WTC11 (cell line): ENCODE measurements at regions not wholly inside any gene's neighbourhood (a gene's known extent, or its start where the extent isn't known, plus 50 kb on each side); places are given as distances from the start of the nearest gene placed in this dataset.

Experiments
- TF ChIP-seq, protein P1 (sequence below): fragments of 200-600 bp; IDR thresholded peaks from 2 replicates; pipeline ENCODE4 v1.8.0; 2022; ENCODE audit warnings: antibody characterized with exemption
- TF ChIP-seq, protein P2 (sequence below): sonication (generic); formaldehyde crosslinking; IDR thresholded peaks from 2 replicates; pipeline ENCODE4 v1.8.0; 2022; ENCODE audit warnings: mild to moderate bottlenecking, missing genetic modification reagents
- TF ChIP-seq, protein P3 (sequence below): sonication (generic); formaldehyde crosslinking; IDR thresholded peaks from 2 replicates; pipeline ENCODE4 v1.8.0; 2022; ENCODE audit warnings: mild to moderate bottlenecking, missing genetic modification reagents

DNA sequence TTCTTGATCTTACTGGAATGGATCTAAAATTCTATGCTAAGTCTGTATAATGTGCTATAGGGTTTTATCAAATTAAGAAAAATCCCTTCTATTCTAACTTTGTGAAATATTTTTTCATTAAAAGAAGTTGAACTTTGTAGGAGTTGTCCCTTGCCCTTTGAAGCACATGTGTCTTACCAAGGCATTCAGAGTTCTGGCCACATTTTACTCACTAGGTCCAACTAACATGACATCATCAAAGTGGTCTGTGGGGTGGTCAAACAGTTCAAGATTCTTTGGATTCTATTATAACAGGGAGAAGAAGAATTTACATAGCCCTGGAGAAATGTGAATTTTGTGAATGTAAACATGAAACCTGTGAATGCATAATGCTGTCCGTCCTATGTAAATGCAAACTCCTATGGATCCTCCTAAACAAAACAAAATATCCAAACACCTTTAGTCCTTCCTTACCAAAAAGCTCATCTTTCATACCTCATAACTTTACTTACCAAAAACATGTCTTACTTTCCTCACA, 88.7 kb downstream of the EBNA1BP2 start:
- TF ChIP-seq, protein P1, sequence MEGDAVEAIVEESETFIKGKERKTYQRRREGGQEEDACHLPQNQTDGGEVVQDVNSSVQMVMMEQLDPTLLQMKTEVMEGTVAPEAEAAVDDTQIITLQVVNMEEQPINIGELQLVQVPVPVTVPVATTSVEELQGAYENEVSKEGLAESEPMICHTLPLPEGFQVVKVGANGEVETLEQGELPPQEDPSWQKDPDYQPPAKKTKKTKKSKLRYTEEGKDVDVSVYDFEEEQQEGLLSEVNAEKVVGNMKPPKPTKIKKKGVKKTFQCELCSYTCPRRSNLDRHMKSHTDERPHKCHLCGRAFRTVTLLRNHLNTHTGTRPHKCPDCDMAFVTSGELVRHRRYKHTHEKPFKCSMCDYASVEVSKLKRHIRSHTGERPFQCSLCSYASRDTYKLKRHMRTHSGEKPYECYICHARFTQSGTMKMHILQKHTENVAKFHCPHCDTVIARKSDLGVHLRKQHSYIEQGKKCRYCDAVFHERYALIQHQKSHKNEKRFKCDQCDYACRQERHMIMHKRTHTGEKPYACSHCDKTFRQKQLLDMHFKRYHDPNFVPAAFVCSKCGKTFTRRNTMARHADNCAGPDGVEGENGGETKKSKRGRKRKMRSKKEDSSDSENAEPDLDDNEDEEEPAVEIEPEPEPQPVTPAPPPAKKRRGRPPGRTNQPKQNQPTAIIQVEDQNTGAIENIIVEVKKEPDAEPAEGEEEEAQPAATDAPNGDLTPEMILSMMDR: no peak
- TF ChIP-seq, protein P2, sequence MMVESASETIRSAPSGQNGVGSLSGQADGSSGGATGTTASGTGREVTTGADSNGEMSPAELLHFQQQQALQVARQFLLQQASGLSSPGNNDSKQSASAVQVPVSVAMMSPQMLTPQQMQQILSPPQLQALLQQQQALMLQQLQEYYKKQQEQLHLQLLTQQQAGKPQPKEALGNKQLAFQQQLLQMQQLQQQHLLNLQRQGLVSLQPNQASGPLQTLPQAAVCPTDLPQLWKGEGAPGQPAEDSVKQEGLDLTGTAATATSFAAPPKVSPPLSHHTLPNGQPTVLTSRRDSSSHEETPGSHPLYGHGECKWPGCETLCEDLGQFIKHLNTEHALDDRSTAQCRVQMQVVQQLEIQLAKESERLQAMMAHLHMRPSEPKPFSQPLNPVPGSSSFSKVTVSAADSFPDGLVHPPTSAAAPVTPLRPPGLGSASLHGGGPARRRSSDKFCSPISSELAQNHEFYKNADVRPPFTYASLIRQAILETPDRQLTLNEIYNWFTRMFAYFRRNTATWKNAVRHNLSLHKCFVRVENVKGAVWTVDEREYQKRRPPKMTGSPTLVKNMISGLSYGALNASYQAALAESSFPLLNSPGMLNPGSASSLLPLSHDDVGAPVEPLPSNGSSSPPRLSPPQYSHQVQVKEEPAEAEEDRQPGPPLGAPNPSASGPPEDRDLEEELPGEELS (CRISPR knock-in tag): no peak
- TF ChIP-seq, protein P3, sequence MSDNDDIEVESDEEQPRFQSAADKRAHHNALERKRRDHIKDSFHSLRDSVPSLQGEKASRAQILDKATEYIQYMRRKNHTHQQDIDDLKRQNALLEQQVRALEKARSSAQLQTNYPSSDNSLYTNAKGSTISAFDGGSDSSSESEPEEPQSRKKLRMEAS (CRISPR knock-in tag): no peak
